DND-41 (cell line): ENCODE measurements at regions not wholly inside any gene's neighbourhood (a gene's known extent, or its start where the extent isn't known, plus 50 kb on each side); places are given as distances from the start of the nearest gene placed in this dataset.

Experiments
- EZH2 ChIP-seq: IDR thresholded peaks from 3 replicates; pipeline ENCODE4 v1.6.1; 2012; ENCODE audit warnings: borderline replicate concordance, low read depth, mild to moderate bottlenecking, moderate library complexity, low read length, inconsistent platforms; ENCODE audit not compliant: severe bottlenecking
- TF ChIP-seq, protein P1 (sequence below): IDR thresholded peaks from 2 replicates; pipeline ENCODE4 v1.5.1; 2012; ENCODE audit warnings: borderline replicate concordance, low read length, moderate library complexity, mild to moderate bottlenecking; ENCODE audit not compliant: poor library complexity, severe bottlenecking; ENCODE audit errors: extremely low read depth

DNA sequence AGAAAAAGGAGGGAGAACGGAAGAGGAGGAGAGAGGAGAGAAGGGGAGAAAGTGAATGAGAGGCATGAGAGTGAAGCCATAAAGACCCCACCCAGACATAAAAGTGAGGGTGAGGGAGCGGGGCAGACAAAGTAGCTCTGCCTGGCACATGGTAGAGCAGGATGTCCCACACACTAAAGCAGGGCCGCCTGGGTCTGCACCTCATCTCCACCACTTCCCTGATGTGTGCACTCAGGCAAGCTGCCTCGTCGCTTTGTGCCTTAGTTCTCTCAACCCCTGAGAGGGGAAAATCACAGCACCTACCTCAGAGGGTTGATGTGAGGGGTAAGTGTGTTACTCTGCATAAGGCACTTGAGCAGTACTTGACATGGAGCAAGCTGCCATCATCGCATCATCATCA is 488.1 kb downstream of the COG6 start:
- TF ChIP-seq, protein P1, sequence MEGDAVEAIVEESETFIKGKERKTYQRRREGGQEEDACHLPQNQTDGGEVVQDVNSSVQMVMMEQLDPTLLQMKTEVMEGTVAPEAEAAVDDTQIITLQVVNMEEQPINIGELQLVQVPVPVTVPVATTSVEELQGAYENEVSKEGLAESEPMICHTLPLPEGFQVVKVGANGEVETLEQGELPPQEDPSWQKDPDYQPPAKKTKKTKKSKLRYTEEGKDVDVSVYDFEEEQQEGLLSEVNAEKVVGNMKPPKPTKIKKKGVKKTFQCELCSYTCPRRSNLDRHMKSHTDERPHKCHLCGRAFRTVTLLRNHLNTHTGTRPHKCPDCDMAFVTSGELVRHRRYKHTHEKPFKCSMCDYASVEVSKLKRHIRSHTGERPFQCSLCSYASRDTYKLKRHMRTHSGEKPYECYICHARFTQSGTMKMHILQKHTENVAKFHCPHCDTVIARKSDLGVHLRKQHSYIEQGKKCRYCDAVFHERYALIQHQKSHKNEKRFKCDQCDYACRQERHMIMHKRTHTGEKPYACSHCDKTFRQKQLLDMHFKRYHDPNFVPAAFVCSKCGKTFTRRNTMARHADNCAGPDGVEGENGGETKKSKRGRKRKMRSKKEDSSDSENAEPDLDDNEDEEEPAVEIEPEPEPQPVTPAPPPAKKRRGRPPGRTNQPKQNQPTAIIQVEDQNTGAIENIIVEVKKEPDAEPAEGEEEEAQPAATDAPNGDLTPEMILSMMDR, result no peak
- no peak for TF ChIP-seq EZH2
